Activated T-cell treated with anti-CD3 and anti-CD28 coated beads for 48 hours (primary cell): ENCODE measurements at regions not wholly inside any gene's neighbourhood (a gene's known extent, or its start where the extent isn't known, plus 50 kb on each side); places are given as distances from the start of the nearest gene placed in this dataset.

Experiments
- DNase-seq: peaks from one replicate; pipeline ENCODE4 v3.0.0-alpha.2; 2020; ENCODE audit warnings: low read depth

DNA sequence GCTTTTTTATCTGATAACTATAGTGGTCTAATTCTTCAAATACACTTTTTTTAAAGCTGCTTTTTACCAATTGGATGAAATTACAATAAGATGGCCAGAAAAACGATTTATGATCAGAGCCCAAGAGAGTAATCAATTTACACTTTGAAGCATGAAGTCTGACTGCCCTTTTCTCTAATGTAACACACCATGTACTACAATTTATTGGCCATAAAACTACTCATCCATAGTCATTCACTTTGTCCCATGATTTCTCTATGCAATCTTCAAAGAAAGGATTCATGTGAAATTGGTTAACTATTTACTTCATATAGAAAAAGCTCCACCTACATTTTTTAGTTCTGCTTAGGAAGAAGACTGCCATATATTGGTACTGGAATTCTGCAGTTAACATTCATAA lies 73.6 kb upstream of the CAST start:
- DNase-seq = no peak

GRCh38 chr5:96590796-96591195 lies 71.4 kb upstream of the CAST start:
- no peak for DNase-seq

- DNase-seq = no peak
These were observed 66.7 kb upstream of the CAST start for GRCh38 chr5:96595300-96596090.

DNA sequence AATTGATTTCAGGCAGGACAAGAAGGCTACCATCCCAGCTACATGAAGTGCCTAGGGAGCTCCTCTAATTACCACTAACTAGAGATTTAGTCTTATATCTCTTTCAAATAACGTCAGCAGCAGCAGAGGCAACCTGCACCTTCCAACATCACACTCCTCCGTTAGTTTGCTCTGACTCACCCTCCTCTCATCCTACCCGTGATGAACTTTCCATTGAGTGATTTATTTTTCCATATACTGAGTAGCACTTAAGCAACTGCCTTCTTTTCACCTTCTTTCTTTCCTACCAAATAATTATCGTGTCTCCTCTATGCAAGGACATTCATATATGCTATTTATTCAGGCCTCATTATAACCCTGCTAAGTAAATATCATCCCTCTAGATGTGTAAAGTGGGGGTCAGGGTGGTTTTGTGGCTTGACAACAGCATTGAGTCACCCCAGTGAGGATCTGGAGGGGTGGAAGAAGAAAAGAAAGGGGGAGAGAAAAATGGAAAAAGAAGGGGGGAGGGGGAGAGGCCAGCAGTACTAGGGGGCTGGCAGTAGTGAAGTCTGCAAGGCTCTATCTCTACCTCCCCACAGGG lies 64.6 kb upstream of the CAST start:
- no peak for DNase-seq

- DNase-seq = no peak
These were observed 61.0 kb upstream of the CAST start for GRCh38 chr5:96601200-96601599.

DNA sequence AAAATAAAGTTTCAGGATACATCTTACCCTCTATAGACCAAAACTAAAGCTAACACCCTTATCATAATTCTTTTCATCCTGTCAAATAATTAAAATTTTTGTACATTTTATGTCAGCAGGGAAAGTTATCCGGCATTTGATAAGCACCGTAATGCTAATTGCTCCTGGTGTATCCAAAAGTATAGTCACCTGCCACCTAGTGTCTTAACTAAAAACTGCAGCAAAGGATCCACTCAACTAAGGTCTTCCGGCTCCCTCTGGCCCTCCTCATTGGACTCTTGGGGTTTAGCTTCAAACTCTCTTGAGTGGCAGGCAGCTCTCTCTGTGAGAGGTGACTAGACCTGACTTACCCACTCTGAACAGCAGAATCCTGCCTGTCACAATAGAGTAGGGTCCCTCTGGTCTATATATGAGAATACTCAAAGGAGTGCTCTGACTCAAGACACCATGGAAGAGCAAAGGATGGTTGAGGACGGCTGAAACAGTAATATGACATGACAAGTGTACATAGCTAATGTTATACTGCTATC lies 60.4 kb upstream of the CAST start:
- DNase-seq = peak; percentile 13

- DNase-seq = no peak
These were observed 59.4 kb upstream of the CAST start for GRCh38 chr5:96602776-96603175.

- no peak for DNase-seq
These were observed 56.9 kb upstream of the CAST start for GRCh38 chr5:96605144-96605837.

GRCh38 chr5:96609369-96609768 lies 52.8 kb upstream of the CAST start:
- DNase-seq = no peak

GRCh38 chr5:96610747-96611146 lies 51.4 kb upstream of the CAST start:
- no peak for DNase-seq

GRCh38 chr5:96611946-96612345 lies 50.2 kb upstream of the CAST start:
- DNase-seq = no peak
